HEK293T (cell line): ENCODE measurements at regions not wholly inside any gene's neighbourhood (a gene's known extent, or its start where the extent isn't known, plus 50 kb on each side); places are given as distances from the start of the nearest gene placed in this dataset.

ENCODE experiments used
- BHLHE40 ChIP-seq: fragments of 450-650 bp; IDR thresholded peaks from 2 replicates; pipeline ENCODE4 v1.6.1; 2016; ENCODE audit warnings: mild to moderate bottlenecking, moderate library complexity, borderline replicate concordance
- CTBP1 ChIP-seq: fragments of 450-650 bp; IDR thresholded peaks from 2 replicates; pipeline ENCODE4 v1.6.1; 2016; ENCODE audit warnings: borderline replicate concordance
- ELF4 ChIP-seq: fragments of 450-650 bp; IDR thresholded peaks from 2 replicates; pipeline ENCODE4 v1.6.1; 2017; ENCODE audit warnings: antibody characterized with exemption
- FOXA1 ChIP-seq: fragments of 450-650 bp; IDR thresholded peaks from 2 replicates; pipeline ENCODE4 v1.6.1; 2016; ENCODE audit warnings: mild to moderate bottlenecking
- FOXM1 ChIP-seq: fragments of 450-650 bp; IDR thresholded peaks from 2 replicates; pipeline ENCODE4 v1.6.1; 2017; ENCODE audit warnings: mild to moderate bottlenecking, borderline replicate concordance
- HDGF ChIP-seq: fragments of 450-650 bp; IDR thresholded peaks from 2 replicates; pipeline ENCODE4 v1.6.1; 2017; ENCODE audit warnings: antibody characterized with exemption, borderline replicate concordance
- NFRKB ChIP-seq: fragments of 450-650 bp; IDR thresholded peaks from 2 replicates; pipeline ENCODE4 v1.6.1; 2016; ENCODE audit warnings: mild to moderate bottlenecking, moderate library complexity
- SP1 ChIP-seq: fragments of 450-650 bp; IDR thresholded peaks from 2 replicates; pipeline ENCODE4 v1.6.1; 2017
- ZNF384 ChIP-seq: fragments of 450-650 bp; IDR thresholded peaks from 2 replicates; pipeline ENCODE4 v1.6.1; 2016
- TF ChIP-seq, protein P1 (sequence below): fragments of 450-650 bp; IDR thresholded peaks from 2 replicates; pipeline ENCODE4 v1.6.1; 2016

- TF ChIP-seq SP1: no peak
- TF ChIP-seq BHLHE40: no peak
- TF ChIP-seq, protein P1, sequence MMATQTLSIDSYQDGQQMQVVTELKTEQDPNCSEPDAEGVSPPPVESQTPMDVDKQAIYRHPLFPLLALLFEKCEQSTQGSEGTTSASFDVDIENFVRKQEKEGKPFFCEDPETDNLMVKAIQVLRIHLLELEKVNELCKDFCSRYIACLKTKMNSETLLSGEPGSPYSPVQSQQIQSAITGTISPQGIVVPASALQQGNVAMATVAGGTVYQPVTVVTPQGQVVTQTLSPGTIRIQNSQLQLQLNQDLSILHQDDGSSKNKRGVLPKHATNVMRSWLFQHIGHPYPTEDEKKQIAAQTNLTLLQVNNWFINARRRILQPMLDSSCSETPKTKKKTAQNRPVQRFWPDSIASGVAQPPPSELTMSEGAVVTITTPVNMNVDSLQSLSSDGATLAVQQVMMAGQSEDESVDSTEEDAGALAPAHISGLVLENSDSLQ: no peak
- TF ChIP-seq HDGF: no peak
- TF ChIP-seq FOXA1: no peak
- no peak for TF ChIP-seq FOXM1
- TF ChIP-seq CTBP1: no peak
- no peak for TF ChIP-seq NFRKB
- TF ChIP-seq ELF4: no peak
- TF ChIP-seq ZNF384: no peak
Measured at GRCh38 chr6:119683671-119684070, 334.1 kb upstream of the MAN1A1 start.
